ENCODE measurements at regions not wholly inside any gene's neighbourhood (a gene's known extent, or its start where the extent isn't known, plus 50 kb on each side); places are given as distances from the start of the nearest gene placed in this dataset.

DNA sequence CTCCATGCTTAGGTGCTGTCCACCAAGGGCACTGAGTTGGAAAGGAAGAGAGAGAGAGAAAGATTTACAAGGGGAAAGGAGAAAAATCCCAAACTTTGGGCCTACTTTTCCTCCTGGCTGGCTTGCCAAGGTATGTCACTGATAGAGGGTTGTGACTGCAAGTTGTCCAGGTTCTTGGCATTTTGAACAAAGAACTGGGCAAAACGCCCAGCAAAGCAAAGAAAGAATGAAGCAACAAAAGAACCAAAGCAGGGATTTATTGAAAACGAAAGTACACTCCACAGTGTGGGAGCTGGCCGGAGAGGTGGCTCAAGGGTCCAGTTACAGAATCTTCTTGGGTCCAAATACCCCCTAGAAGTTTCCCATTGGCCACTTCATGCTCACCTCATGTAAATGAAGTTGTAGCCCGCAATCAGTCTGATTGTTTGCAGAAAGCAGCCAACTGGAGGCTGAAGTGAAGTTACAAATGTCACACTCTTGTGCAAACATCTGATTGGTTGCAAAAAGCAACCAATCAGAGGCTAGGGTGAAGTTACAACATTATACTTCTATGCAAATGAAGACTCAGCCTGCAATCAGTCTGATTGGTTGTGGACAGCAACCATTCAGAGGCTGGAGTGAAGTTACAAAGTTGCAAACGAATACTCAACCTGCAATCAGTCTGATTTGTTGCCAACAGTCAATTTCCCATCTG lies 263.5 kb downstream of the YTHDC2 start:
- TF ChIP-seq, protein P1, sequence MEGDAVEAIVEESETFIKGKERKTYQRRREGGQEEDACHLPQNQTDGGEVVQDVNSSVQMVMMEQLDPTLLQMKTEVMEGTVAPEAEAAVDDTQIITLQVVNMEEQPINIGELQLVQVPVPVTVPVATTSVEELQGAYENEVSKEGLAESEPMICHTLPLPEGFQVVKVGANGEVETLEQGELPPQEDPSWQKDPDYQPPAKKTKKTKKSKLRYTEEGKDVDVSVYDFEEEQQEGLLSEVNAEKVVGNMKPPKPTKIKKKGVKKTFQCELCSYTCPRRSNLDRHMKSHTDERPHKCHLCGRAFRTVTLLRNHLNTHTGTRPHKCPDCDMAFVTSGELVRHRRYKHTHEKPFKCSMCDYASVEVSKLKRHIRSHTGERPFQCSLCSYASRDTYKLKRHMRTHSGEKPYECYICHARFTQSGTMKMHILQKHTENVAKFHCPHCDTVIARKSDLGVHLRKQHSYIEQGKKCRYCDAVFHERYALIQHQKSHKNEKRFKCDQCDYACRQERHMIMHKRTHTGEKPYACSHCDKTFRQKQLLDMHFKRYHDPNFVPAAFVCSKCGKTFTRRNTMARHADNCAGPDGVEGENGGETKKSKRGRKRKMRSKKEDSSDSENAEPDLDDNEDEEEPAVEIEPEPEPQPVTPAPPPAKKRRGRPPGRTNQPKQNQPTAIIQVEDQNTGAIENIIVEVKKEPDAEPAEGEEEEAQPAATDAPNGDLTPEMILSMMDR (IDR thresholded peaks at IDR 0.05; ENCODE audit: low read depth, low read length, missing control alignments): no peak
- no peak for DNase-seq (ENCODE audit: extremely low read depth, low read depth)
- H3K4me3 ChIP-seq (replicated peaks; ENCODE audit: low read depth, low read length): no peak overlapping the region

DNA sequence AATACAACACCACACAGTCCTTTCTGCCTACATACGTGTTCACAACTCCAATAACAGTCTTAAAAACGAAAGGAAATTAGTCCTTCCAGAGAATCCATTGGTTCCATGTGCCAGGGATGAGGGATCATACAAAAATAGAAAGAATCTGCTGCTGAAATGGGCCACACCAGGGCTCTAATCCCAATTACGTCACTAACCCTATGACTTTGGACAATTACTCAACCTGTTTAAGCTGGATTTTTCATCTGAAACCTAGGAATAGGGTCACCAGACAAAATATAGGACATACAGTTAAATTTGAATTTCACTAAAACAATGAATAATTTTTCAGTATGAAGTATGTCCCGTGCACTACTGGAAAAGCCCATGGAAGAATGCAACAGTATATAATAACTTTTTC lies 264.7 kb downstream of the YTHDC2 start:
- no peak overlapping the region for H3K4me3 ChIP-seq (replicated peaks; ENCODE audit: low read depth, low read length)
- TF ChIP-seq, protein P1 (IDR thresholded peaks at IDR 0.05; ENCODE audit: low read depth, low read length, missing control alignments): no peak
- no peak for DNase-seq (ENCODE audit: extremely low read depth, low read depth)

DNA sequence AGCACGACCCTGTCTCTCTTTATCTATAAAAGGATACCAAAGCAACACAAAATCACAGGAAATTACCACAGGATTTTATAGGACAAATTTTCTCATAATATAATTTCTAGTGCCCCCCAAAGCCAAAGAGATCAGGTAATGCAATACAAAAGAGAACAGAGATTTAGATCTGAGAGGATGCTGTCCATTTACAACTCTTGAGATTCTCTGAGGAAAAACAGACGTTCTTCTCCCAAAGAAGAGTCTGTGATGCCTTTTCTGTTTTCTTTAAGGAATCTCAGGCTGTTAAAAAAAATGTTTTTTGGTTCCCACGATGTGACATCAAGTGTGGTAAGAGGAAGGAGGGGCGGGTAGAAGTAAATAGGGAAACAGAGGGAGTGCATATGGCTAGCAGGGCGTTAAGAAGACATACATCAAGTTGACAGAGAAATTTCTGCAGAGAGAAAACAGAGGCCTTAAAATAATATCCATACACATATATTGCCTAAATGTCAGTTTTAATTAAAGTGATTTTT lies 274.7 kb downstream of the YTHDC2 start:
- DNase-seq (ENCODE audit: extremely low read depth, low read depth): no peak
- no peak overlapping the region for H3K4me3 ChIP-seq (replicated peaks; ENCODE audit: low read depth, low read length)
- TF ChIP-seq, protein P1 (IDR thresholded peaks at IDR 0.05; ENCODE audit: low read depth, low read length, missing control alignments): no peak

DNA sequence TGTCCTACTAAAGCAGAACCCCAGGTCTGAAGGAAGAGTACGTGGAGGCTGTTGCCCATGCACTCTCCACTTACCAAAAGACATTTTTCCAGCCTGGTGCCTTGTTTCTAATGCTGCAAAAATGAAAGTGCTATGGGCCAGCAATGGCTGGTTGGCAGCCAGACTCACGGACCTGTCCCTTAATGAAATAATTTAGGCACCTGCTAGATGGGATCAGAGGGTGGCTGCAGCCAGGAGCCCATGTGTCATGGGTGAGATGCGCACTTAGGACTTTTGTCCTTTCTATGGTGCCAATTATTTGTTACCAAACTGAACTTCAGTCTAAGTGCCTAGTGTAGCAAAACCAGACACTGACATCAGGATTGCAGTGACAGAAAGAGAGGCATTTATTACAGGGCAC lies 276.3 kb downstream of the YTHDC2 start:
- TF ChIP-seq, protein P1 (IDR thresholded peaks at IDR 0.05; ENCODE audit: low read depth, low read length, missing control alignments): no peak
- DNase-seq (ENCODE audit: extremely low read depth, low read depth): no peak
- H3K4me3 ChIP-seq (replicated peaks; ENCODE audit: low read depth, low read length): no peak overlapping the region

DNA sequence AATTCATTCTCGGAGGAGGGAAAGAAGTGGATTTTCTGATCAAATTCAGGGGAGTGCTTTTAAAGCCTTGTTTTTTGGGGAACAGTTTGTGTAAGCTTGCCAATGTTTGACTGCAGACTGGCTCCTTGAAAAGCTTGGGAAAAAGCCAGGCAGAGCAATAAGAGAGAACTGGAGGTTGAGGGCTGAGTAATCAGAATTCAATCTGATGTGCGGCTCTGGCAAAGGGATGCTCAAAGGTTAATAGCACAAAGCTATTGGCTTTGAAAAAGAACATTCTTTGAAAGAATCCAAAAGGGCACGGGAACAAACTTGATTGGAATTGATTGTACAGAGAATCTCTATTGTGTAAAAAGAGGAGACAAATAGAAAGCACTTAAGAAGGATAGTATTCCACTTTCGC lies 279.3 kb downstream of the YTHDC2 start:
- TF ChIP-seq, protein P1 (IDR thresholded peaks at IDR 0.05; ENCODE audit: low read depth, low read length, missing control alignments): no peak
- H3K4me3 ChIP-seq (replicated peaks; ENCODE audit: low read depth, low read length): no peak overlapping the region
- no peak for DNase-seq (ENCODE audit: extremely low read depth, low read depth)

DNA sequence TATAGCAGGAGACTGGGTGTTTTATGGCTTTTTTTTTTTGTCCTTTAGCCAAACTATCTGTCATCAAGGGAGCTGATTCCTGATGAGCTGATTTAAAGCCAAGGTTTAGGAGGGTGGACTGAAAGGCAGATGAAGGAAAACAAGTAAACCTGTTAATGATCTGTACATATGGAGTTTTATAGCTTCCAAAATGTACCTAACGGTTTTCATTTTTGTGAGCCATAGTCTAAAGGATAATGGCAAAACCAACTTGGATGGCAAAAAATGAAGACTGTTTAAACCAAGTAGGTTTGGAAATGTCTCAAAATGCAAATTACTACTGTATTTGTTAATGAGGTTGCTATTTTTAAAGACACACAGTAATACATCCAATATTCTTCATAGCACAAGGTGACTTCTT lies 281.5 kb downstream of the YTHDC2 start:
- DNase-seq (ENCODE audit: extremely low read depth, low read depth): no peak
- H3K4me3 ChIP-seq (replicated peaks; ENCODE audit: low read depth, low read length): no peak overlapping the region
- TF ChIP-seq, protein P1 (IDR thresholded peaks at IDR 0.05; ENCODE audit: low read depth, low read length, missing control alignments): no peak

DNA sequence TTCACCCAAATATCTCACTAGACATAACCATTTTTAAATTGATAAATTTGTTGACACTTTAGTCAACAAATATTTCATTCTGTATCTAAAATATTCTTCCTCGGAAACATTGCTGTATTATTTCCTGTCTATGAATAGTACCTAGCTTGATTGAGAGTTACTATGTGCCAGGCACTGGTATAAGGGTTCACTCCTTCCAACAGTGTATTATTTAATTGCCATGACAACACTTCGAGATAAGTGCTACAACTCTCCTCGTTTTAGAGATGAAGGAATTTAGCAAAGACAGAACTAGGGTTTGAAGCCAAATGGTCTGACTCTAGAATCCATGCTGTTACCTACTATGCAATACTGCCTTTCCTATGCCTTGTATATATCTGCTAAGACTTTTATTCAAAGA lies 287.2 kb downstream of the YTHDC2 start:
- DNase-seq (ENCODE audit: extremely low read depth, low read depth): no peak
- TF ChIP-seq, protein P1 (IDR thresholded peaks at IDR 0.05; ENCODE audit: low read depth, low read length, missing control alignments): no peak
- no peak overlapping the region for H3K4me3 ChIP-seq (replicated peaks; ENCODE audit: low read depth, low read length)

Measured in HFF-Myc (cell line).